OCI-LY3 (cell line): ENCODE measurements at regions not wholly inside any gene's neighbourhood (a gene's known extent, or its start where the extent isn't known, plus 50 kb on each side); places are given as distances from the start of the nearest gene placed in this dataset.

ENCODE experiments used
- EZH2phosphoT487 ChIP-seq: fragments of 200-600 bp; shearing (Covaris generic); IDR thresholded peaks from 2 replicates; pipeline ENCODE4 v1.6.1; 2018; ENCODE audit warnings: antibody characterized with exemption, mixed run types, low read depth
- TF ChIP-seq, protein P1 (sequence below): fragments of 200-600, 300-600 bp; sonication (generic); IDR thresholded peaks from 2 replicates; pipeline ENCODE4 v1.5.1; 2014; ENCODE audit warnings: antibody characterized with exemption, low read length, low read depth

DNA sequence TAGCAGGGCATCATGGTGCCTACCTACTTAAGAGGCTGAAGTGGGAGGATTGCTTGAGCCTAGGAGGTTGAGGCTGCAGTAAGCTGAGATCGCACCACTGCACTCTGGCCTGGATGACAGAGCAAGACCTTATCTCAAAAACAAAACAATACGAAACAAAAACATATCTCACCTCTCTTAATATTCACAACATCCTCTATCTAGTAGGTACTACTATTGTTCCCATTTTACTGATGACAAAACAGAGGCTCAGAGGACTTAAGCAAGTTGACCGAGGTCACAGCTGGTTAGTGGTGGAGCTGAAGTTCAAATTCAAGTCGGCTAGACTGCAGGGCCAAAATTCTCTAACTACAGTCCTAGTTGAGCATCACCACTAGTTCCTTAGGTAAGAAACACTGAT, 172.3 kb upstream of the EEA1 start:
- TF ChIP-seq, protein P1, sequence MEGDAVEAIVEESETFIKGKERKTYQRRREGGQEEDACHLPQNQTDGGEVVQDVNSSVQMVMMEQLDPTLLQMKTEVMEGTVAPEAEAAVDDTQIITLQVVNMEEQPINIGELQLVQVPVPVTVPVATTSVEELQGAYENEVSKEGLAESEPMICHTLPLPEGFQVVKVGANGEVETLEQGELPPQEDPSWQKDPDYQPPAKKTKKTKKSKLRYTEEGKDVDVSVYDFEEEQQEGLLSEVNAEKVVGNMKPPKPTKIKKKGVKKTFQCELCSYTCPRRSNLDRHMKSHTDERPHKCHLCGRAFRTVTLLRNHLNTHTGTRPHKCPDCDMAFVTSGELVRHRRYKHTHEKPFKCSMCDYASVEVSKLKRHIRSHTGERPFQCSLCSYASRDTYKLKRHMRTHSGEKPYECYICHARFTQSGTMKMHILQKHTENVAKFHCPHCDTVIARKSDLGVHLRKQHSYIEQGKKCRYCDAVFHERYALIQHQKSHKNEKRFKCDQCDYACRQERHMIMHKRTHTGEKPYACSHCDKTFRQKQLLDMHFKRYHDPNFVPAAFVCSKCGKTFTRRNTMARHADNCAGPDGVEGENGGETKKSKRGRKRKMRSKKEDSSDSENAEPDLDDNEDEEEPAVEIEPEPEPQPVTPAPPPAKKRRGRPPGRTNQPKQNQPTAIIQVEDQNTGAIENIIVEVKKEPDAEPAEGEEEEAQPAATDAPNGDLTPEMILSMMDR = no peak
- no peak for TF ChIP-seq EZH2phosphoT487
